ENCODE measurements at regions not wholly inside any gene's neighbourhood (a gene's known extent, or its start where the extent isn't known, plus 50 kb on each side); places are given as distances from the start of the nearest gene placed in this dataset.

- TF ChIP-seq CTCF (IDR thresholded peaks at IDR 0.05; ENCODE audit: unreplicated experiment), result no peak
- Mint-ChIP-seq H3K9me3 (no peaks in the 10 kb centered on the region), H3K4me3 (no peak overlapping the region), H3K27me3 (ENCODE audit: low read depth) (peaks cover 32% of the 10 kb centered on the region), H3K36me3 (no peaks in the 10 kb centered on the region), H3K27ac (peak overlapping the region; percentile 37), H3K4me1 (peaks cover 19% of the 10 kb centered on the region)
- peak in 1 of 2 experiments; percentile 53 for DNase-seq (ENCODE audit: low spot score in 2 of 2, unreplicated experiment in 2 of 2)
These were observed 96.1 kb downstream of the VEGFA start for GRCh38 chr6:43865932-43866645.

- no peaks in the 10 kb centered on the region for H3K36me3 Mint-ChIP-seq
- H3K9me3 Mint-ChIP-seq, result no peaks in the 10 kb centered on the region
- no peak for TF ChIP-seq CTCF (IDR thresholded peaks at IDR 0.05; ENCODE audit: unreplicated experiment)
- no peak for DNase-seq (ENCODE audit: low spot score in 2 of 2, unreplicated experiment in 2 of 2)
- H3K27me3 Mint-ChIP-seq (ENCODE audit: low read depth), result peaks cover 32% of the 10 kb centered on the region
- peaks cover 14% of the 10 kb centered on the region for H3K4me1 Mint-ChIP-seq
- H3K27ac Mint-ChIP-seq, result no peak overlapping the region
- no peak overlapping the region for H3K4me3 Mint-ChIP-seq
These were observed 95.1 kb downstream of the VEGFA start for GRCh38 chr6:43865086-43865485.

- no peak overlapping the region for H3K27ac Mint-ChIP-seq
These were observed 92.9 kb downstream of the VEGFA start for GRCh38 chr6:43862925-43863324.

GRCh38 chr6:43861212-43861894, 91.3 kb downstream of the VEGFA start:
- Mint-ChIP-seq H3K27me3 (ENCODE audit: low read depth) (peaks cover 20% of the 10 kb centered on the region), H3K4me3 (no peak overlapping the region), H3K36me3 (no peaks in the 10 kb centered on the region), H3K9me3 (no peaks in the 10 kb centered on the region), H3K4me1 (peaks cover 21% of the 10 kb centered on the region), H3K27ac (no peak overlapping the region)
- TF ChIP-seq CTCF (IDR thresholded peaks at IDR 0.05; ENCODE audit: unreplicated experiment), result no peak
- DNase-seq (ENCODE audit: low spot score in 2 of 2, unreplicated experiment in 2 of 2), result no peak

More at GRCh38 chr6:43862925-43863324, 92.9 kb downstream of the VEGFA start:
- DNase-seq (ENCODE audit: low spot score in 2 of 2, unreplicated experiment in 2 of 2), result no peak
- Mint-ChIP-seq H3K27me3 (ENCODE audit: low read depth) (peaks cover 24% of the 10 kb centered on the region), H3K36me3 (no peaks in the 10 kb centered on the region), H3K9me3 (no peaks in the 10 kb centered on the region), H3K4me3 (no peak overlapping the region), H3K4me1 (peaks cover 23% of the 10 kb centered on the region)
- TF ChIP-seq CTCF (IDR thresholded peaks at IDR 0.05; ENCODE audit: unreplicated experiment), result no peak

- H3K36me3 Mint-ChIP-seq, result no peaks in the 10 kb centered on the region
- DNase-seq (ENCODE audit: low spot score in 2 of 2, unreplicated experiment in 2 of 2), result no peak
- H3K9me3 Mint-ChIP-seq, result no peaks in the 10 kb centered on the region
- H3K27ac Mint-ChIP-seq, result no peak overlapping the region
- TF ChIP-seq CTCF (IDR thresholded peaks at IDR 0.05; ENCODE audit: unreplicated experiment), result no peak
- H3K4me1 Mint-ChIP-seq, result peaks cover 15% of the 10 kb centered on the region
- H3K4me3 Mint-ChIP-seq, result no peak overlapping the region
- peaks cover 19% of the 10 kb centered on the region for H3K27me3 Mint-ChIP-seq (ENCODE audit: low read depth)
These were observed 90.3 kb downstream of the VEGFA start for GRCh38 chr6:43860285-43860684.
